ENCODE measurements at regions not wholly inside any gene's neighbourhood (a gene's known extent, or its start where the extent isn't known, plus 50 kb on each side); places are given as distances from the start of the nearest gene placed in this dataset.

- no peak for TF ChIP-seq CTCF (IDR thresholded peaks at IDR 0.05; ENCODE audit: extremely low read depth, missing control alignments)
- no peak for DNase-seq (ENCODE audit: low spot score)
Measured at GRCh38 chr2:4670331-4670730, 967.0 kb downstream of the DCDC2C start.

- no peak for TF ChIP-seq CTCF (IDR thresholded peaks at IDR 0.05; ENCODE audit: extremely low read depth, missing control alignments)
- DNase-seq (ENCODE audit: low spot score), result no peak
Measured at GRCh38 chr2:4673025-4673489, 969.7 kb downstream of the DCDC2C start.

- no peak for DNase-seq (ENCODE audit: low spot score)
- no peak for TF ChIP-seq CTCF (IDR thresholded peaks at IDR 0.05; ENCODE audit: extremely low read depth, missing control alignments)
Measured at GRCh38 chr2:4674007-4674406, 970.6 kb downstream of the DCDC2C start.

GRCh38 chr2:4675295-4675694, 971.9 kb downstream of the DCDC2C start:
- DNase-seq (ENCODE audit: low spot score), result no peak
- no peak for TF ChIP-seq CTCF (IDR thresholded peaks at IDR 0.05; ENCODE audit: extremely low read depth, missing control alignments)

GRCh38 chr2:4678927-4679326, 975.6 kb downstream of the DCDC2C start:
- no peak for TF ChIP-seq CTCF (IDR thresholded peaks at IDR 0.05; ENCODE audit: extremely low read depth, missing control alignments)
- no peak for DNase-seq (ENCODE audit: low spot score)

- no peak for TF ChIP-seq CTCF (IDR thresholded peaks at IDR 0.05; ENCODE audit: extremely low read depth, missing control alignments)
- DNase-seq (ENCODE audit: low spot score), result no peak
Measured at GRCh38 chr2:4679391-4679790, 976.0 kb downstream of the DCDC2C start.

- TF ChIP-seq CTCF (IDR thresholded peaks at IDR 0.05; ENCODE audit: extremely low read depth, missing control alignments), result no peak
- DNase-seq (ENCODE audit: low spot score), result no peak
Measured at GRCh38 chr2:4684921-4685320, 981.5 kb downstream of the DCDC2C start.

Measured in GM20000 (cell line).